ENCODE measurements at regions not wholly inside any gene's neighbourhood (a gene's known extent, or its start where the extent isn't known, plus 50 kb on each side); places are given as distances from the start of the nearest gene placed in this dataset.
"Not testable (repeated sequence)": the region's sequence is repeated elsewhere in the genome, so short reads cannot be mapped to it uniquely, and the experiment has no call there.

- H3K4me3 ChIP-seq = no peak overlapping the region
- intact Hi-C loops (cut with DNase I) = no loop called here
- no peak for DNase-seq
- H3K36me3 ChIP-seq = no peaks in the 10 kb centered on the region
- H3K27ac ChIP-seq = no peak overlapping the region
- TF ChIP-seq CTCF (IDR thresholded peaks at IDR 0.05) = no peak
- peaks cover 17% of the 10 kb centered on the region for H3K9me3 ChIP-seq
- H3K4me1 ChIP-seq = no peaks in the 10 kb centered on the region
- ATAC-seq = no peak
- H3K27me3 ChIP-seq (ENCODE audit: low read depth) = peaks cover 4% of the 10 kb centered on the region
Measured at GRCh38 chr12:94817695-94818075, 167.3 kb upstream of the TMCC3 start.

- DNase-seq; H3K27me3 ChIP-seq (ENCODE audit: low read depth); H3K4me1 ChIP-seq; H3K36me3 ChIP-seq; H3K4me3 ChIP-seq; H3K27ac ChIP-seq; ATAC-seq; intact Hi-C loops (cut with DNase I): not testable (repeated sequence)
- peaks cover 21% of the 10 kb centered on the region for H3K9me3 ChIP-seq
Measured at GRCh38 chr12:94817201-94817600, 166.8 kb upstream of the TMCC3 start.

- peaks cover 26% of the 10 kb centered on the region for H3K9me3 ChIP-seq
- H3K4me1 ChIP-seq; DNase-seq; intact Hi-C loops (cut with DNase I); H3K36me3 ChIP-seq; H3K27ac ChIP-seq; H3K4me3 ChIP-seq; H3K27me3 ChIP-seq (ENCODE audit: low read depth); ATAC-seq: not testable (repeated sequence)
Measured at GRCh38 chr12:94816746-94817145, 166.4 kb upstream of the TMCC3 start.

GRCh38 chr12:94815958-94816357 is 165.6 kb upstream of the TMCC3 start:
- peaks cover 32% of the 10 kb centered on the region for H3K9me3 ChIP-seq
- peaks cover 4% of the 10 kb centered on the region for H3K27me3 ChIP-seq (ENCODE audit: low read depth)
- no peak for DNase-seq
- intact Hi-C loops (cut with DNase I) = no loop called here
- TF ChIP-seq CTCF (IDR thresholded peaks at IDR 0.05) = no peak
- no peak for ATAC-seq
- no peaks in the 10 kb centered on the region for H3K4me1 ChIP-seq
- H3K36me3 ChIP-seq = no peaks in the 10 kb centered on the region
- no peak overlapping the region for H3K27ac ChIP-seq
- no peak overlapping the region for H3K4me3 ChIP-seq

- Histone ChIP-seq H3K36me3 (no peaks in the 10 kb centered on the region), H3K27me3 (ENCODE audit: low read depth) (peaks cover 4% of the 10 kb centered on the region), H3K4me1 (no peaks in the 10 kb centered on the region), H3K9me3 (peaks cover 35% of the 10 kb centered on the region), H3K4me3 (no peak overlapping the region), H3K27ac (no peak overlapping the region)
- TF ChIP-seq CTCF (IDR thresholded peaks at IDR 0.05) = no peak
- ATAC-seq (no peak), DNase-seq (no peak)
- intact Hi-C loops (cut with DNase I) = no loop called here
Measured at GRCh38 chr12:94815450-94815849, 165.1 kb upstream of the TMCC3 start.

GRCh38 chr12:94813314-94813713 is 163.0 kb upstream of the TMCC3 start:
- no peak overlapping the region for H3K4me3 ChIP-seq
- ATAC-seq = no peak
- no peak for TF ChIP-seq CTCF (IDR thresholded peaks at IDR 0.05)
- H3K9me3 ChIP-seq = peaks cover 35% of the 10 kb centered on the region
- H3K36me3 ChIP-seq = no peaks in the 10 kb centered on the region
- H3K27me3 ChIP-seq (ENCODE audit: low read depth) = peaks cover 4% of the 10 kb centered on the region
- DNase-seq = no peak
- H3K27ac ChIP-seq = no peak overlapping the region
- no peaks in the 10 kb centered on the region for H3K4me1 ChIP-seq
- intact Hi-C loops (cut with DNase I) = no loop called here

GRCh38 chr12:94812345-94812744 is 162.0 kb upstream of the TMCC3 start:
- Histone ChIP-seq H3K9me3 (peaks cover 35% of the 10 kb centered on the region), H3K4me1 (no peaks in the 10 kb centered on the region), H3K36me3 (no peaks in the 10 kb centered on the region), H3K27me3 (ENCODE audit: low read depth) (peaks cover 4% of the 10 kb centered on the region), H3K4me3 (no peak overlapping the region), H3K27ac (no peak overlapping the region)
- DNase-seq (no peak), ATAC-seq (no peak)
- intact Hi-C loops (cut with DNase I) = no loop called here
- TF ChIP-seq CTCF (IDR thresholded peaks at IDR 0.05) = no peak

All from lower lobe of right lung (tissue), 2 donors.